ACC112 (cell line): ENCODE measurements at regions not wholly inside any gene's neighbourhood (a gene's known extent, or its start where the extent isn't known, plus 50 kb on each side); places are given as distances from the start of the nearest gene placed in this dataset.

Experiments used
- H2AFZ ChIP-seq: fragments of 200-600 bp; sonication (generic); one replicate; pipeline ENCODE4 v1.6.0; 2017; ENCODE audit warnings: antibody characterized with exemption, low read length; ENCODE audit not compliant: unreplicated experiment
- H3K27ac ChIP-seq: fragments of 200-600 bp; sonication (generic); 2 replicates; pipeline ENCODE4 v1.5.1; 2014; ENCODE audit warnings: low read depth, mild to moderate bottlenecking, antibody characterized with exemption, low read length, moderate library complexity
- H3K27me3 ChIP-seq: fragments of 200-600 bp; sonication (generic); 2 replicates; pipeline ENCODE4 v1.6.1; 2014; ENCODE audit warnings: mild to moderate bottlenecking, antibody characterized with exemption, low read length, moderate library complexity, mixed read lengths; ENCODE audit not compliant: insufficient read depth
- H3K36me3 ChIP-seq: fragments of 200-600 bp; sonication (generic); 2 replicates; pipeline ENCODE4 v1.6.1; 2016; ENCODE audit warnings: mild to moderate bottlenecking, antibody characterized with exemption, low read length, moderate library complexity, mixed read lengths; ENCODE audit not compliant: insufficient read depth
- H3K4me1 ChIP-seq: fragments of 200-600 bp; sonication (generic); one replicate; pipeline ENCODE4 v1.6.1; 2016; ENCODE audit warnings: low read length, mixed read lengths; ENCODE audit not compliant: insufficient read depth, unreplicated experiment, control insufficient read depth
- H3K4me3 ChIP-seq: fragments of 200-600 bp; sonication (generic); 2 replicates; pipeline ENCODE4 v1.5.1; 2014; ENCODE audit warnings: mild to moderate bottlenecking, low read depth, low read length
- H3K79me2 ChIP-seq: fragments of 200-600 bp; sonication (generic); one replicate; pipeline ENCODE4 v1.6.0; 2016; ENCODE audit warnings: low read length; ENCODE audit not compliant: control insufficient read depth, unreplicated experiment, insufficient read depth

- no peak overlapping the region for H2AFZ ChIP-seq
- H3K4me1 ChIP-seq = peaks cover 22% of the 10 kb centered on the region
- H3K4me3 ChIP-seq = no peak overlapping the region
- H3K79me2 ChIP-seq = no peaks in the 10 kb centered on the region
- no peaks in the 10 kb centered on the region for H3K36me3 ChIP-seq
- no peaks in the 10 kb centered on the region for H3K27me3 ChIP-seq
- H3K27ac ChIP-seq = no peak overlapping the region
Measured at GRCh38 chr2:41717839-41718238, 330.0 kb upstream of the PKDCC start.

GRCh38 chr2:41718705-41719104, 329.1 kb upstream of the PKDCC start:
- no peak overlapping the region for H2AFZ ChIP-seq
- no peaks in the 10 kb centered on the region for H3K79me2 ChIP-seq
- H3K27me3 ChIP-seq = no peaks in the 10 kb centered on the region
- H3K27ac ChIP-seq = no peak overlapping the region
- peaks cover 29% of the 10 kb centered on the region for H3K4me1 ChIP-seq
- H3K36me3 ChIP-seq = no peaks in the 10 kb centered on the region
- H3K4me3 ChIP-seq = no peak overlapping the region

GRCh38 chr2:41719756-41720155, 328.1 kb upstream of the PKDCC start:
- Histone ChIP-seq H3K27ac (no peak overlapping the region), H3K4me3 (no peak overlapping the region), H2AFZ (no peak overlapping the region), H3K4me1 (peaks cover 29% of the 10 kb centered on the region), H3K27me3 (no peaks in the 10 kb centered on the region), H3K79me2 (no peaks in the 10 kb centered on the region), H3K36me3 (no peaks in the 10 kb centered on the region)

GRCh38 chr2:41720331-41721251, 327.2 kb upstream of the PKDCC start:
- Histone ChIP-seq H3K36me3 (no peaks in the 10 kb centered on the region), H2AFZ (peak overlapping the region; percentile 85), H3K79me2 (no peaks in the 10 kb centered on the region), H3K4me3 (peak overlapping the region; percentile 62), H3K4me1 (peaks cover 29% of the 10 kb centered on the region), H3K27me3 (no peaks in the 10 kb centered on the region), H3K27ac (peak overlapping the region; percentile 44)

- peak overlapping the region; percentile 35 for H2AFZ ChIP-seq
- no peaks in the 10 kb centered on the region for H3K79me2 ChIP-seq
- H3K36me3 ChIP-seq = no peaks in the 10 kb centered on the region
- H3K27ac ChIP-seq = peak overlapping the region; percentile 75
- H3K4me3 ChIP-seq = no peak overlapping the region
- H3K4me1 ChIP-seq = peaks cover 29% of the 10 kb centered on the region
- no peaks in the 10 kb centered on the region for H3K27me3 ChIP-seq
Measured at GRCh38 chr2:41722668-41723369, 325.0 kb upstream of the PKDCC start.

GRCh38 chr2:41723526-41723925, 324.3 kb upstream of the PKDCC start:
- H3K36me3 ChIP-seq = no peaks in the 10 kb centered on the region
- H3K4me3 ChIP-seq = no peak overlapping the region
- peak overlapping the region; percentile 35 for H2AFZ ChIP-seq
- H3K79me2 ChIP-seq = no peaks in the 10 kb centered on the region
- H3K4me1 ChIP-seq = peaks cover 25% of the 10 kb centered on the region
- no peaks in the 10 kb centered on the region for H3K27me3 ChIP-seq
- peak overlapping the region; percentile 75 for H3K27ac ChIP-seq

GRCh38 chr2:41724465-41724864, 323.4 kb upstream of the PKDCC start:
- Histone ChIP-seq H3K79me2 (no peaks in the 10 kb centered on the region), H3K36me3 (no peaks in the 10 kb centered on the region), H3K27me3 (no peaks in the 10 kb centered on the region), H3K27ac (no peak overlapping the region), H2AFZ (no peak overlapping the region), H3K4me3 (no peak overlapping the region), H3K4me1 (peaks cover 25% of the 10 kb centered on the region)

- Histone ChIP-seq H2AFZ (no peak overlapping the region), H3K27ac (no peak overlapping the region), H3K36me3 (no peaks in the 10 kb centered on the region), H3K27me3 (no peaks in the 10 kb centered on the region), H3K4me1 (peaks cover 21% of the 10 kb centered on the region), H3K79me2 (no peaks in the 10 kb centered on the region), H3K4me3 (no peak overlapping the region)
Measured at GRCh38 chr2:41725901-41726300, 321.9 kb upstream of the PKDCC start.

GRCh38 chr2:41726364-41726763, 321.5 kb upstream of the PKDCC start:
- no peaks in the 10 kb centered on the region for H3K79me2 ChIP-seq

GRCh38 chr2:41727152-41727551, 320.7 kb upstream of the PKDCC start:
- H3K4me3 ChIP-seq = no peak overlapping the region
- no peak overlapping the region for H3K27ac ChIP-seq
- H3K79me2 ChIP-seq = no peaks in the 10 kb centered on the region
- H3K4me1 ChIP-seq = peaks cover 13% of the 10 kb centered on the region
- no peaks in the 10 kb centered on the region for H3K27me3 ChIP-seq
- H3K36me3 ChIP-seq = no peaks in the 10 kb centered on the region
- no peak overlapping the region for H2AFZ ChIP-seq

More at GRCh38 chr2:41726364-41726763, 321.5 kb upstream of the PKDCC start:
- no peaks in the 10 kb centered on the region for H3K27me3 ChIP-seq
- H3K4me1 ChIP-seq = peaks cover 18% of the 10 kb centered on the region
- no peak overlapping the region for H3K27ac ChIP-seq
- H2AFZ ChIP-seq = no peak overlapping the region
- H3K4me3 ChIP-seq = no peak overlapping the region
- no peaks in the 10 kb centered on the region for H3K36me3 ChIP-seq
